WTC11 (cell line): ENCODE measurements at regions not wholly inside any gene's neighbourhood (a gene's known extent, or its start where the extent isn't known, plus 50 kb on each side); places are given as distances from the start of the nearest gene placed in this dataset.

Source experiments
- CTCF ChIP-seq: fragments of 200-600 bp; IDR thresholded peaks from 2 replicates; pipeline ENCODE4 v1.8.0; 2022; ENCODE audit warnings: antibody characterized with exemption
- NFYB ChIP-seq: sonication (generic); formaldehyde crosslinking; conservative IDR thresholded peaks from 2 replicates; pipeline ENCODE4 v1.8.0; 2022; ENCODE audit warnings: low read depth, missing genetic modification reagents

- TF ChIP-seq NFYB (no peak), CTCF (no peak)
Measured at GRCh38 chr10:29959586-29959985, 99.8 kb downstream of the JCAD start.
